ENCODE measurements at regions not wholly inside any gene's neighbourhood (a gene's known extent, or its start where the extent isn't known, plus 50 kb on each side); places are given as distances from the start of the nearest gene placed in this dataset.

- no peak for DNase-seq (ENCODE audit: low read depth)
- TF ChIP-seq CTCF (conservative IDR thresholded peaks at IDR 0.05; ENCODE audit: low read depth, low read length) = no peak
These were observed 275.7 kb downstream of the SHQ1 start for GRCh38 chr3:72572489-72573007.

GRCh38 chr3:72571638-72572114, 276.6 kb downstream of the SHQ1 start:
- H3K4me3 ChIP-seq (ENCODE audit: low read depth, low read length) = no peak overlapping the region
- no peak for DNase-seq (ENCODE audit: low read depth)
- no peak for TF ChIP-seq CTCF (conservative IDR thresholded peaks at IDR 0.05; ENCODE audit: low read depth, low read length)

More at GRCh38 chr3:72572489-72573007, 275.7 kb downstream of the SHQ1 start:
- no peak overlapping the region for H3K4me3 ChIP-seq (ENCODE audit: low read depth, low read length)

- peak; percentile 65 for DNase-seq (ENCODE audit: low read depth)
- TF ChIP-seq CTCF (conservative IDR thresholded peaks at IDR 0.05; ENCODE audit: low read depth, low read length) = no peak
- no peak overlapping the region for H3K4me3 ChIP-seq (ENCODE audit: low read depth, low read length)
These were observed 277.2 kb downstream of the SHQ1 start for GRCh38 chr3:72571052-72571451.

GRCh38 chr3:72569754-72570440, 278.3 kb downstream of the SHQ1 start:
- no peak for TF ChIP-seq CTCF (conservative IDR thresholded peaks at IDR 0.05; ENCODE audit: low read depth, low read length)
- H3K4me3 ChIP-seq (ENCODE audit: low read depth, low read length) = no peak overlapping the region
- DNase-seq (ENCODE audit: low read depth) = no peak

GRCh38 chr3:72568083-72568482, 280.2 kb downstream of the SHQ1 start:
- DNase-seq (ENCODE audit: low read depth) = no peak
- TF ChIP-seq CTCF (conservative IDR thresholded peaks at IDR 0.05; ENCODE audit: low read depth, low read length) = no peak
- H3K4me3 ChIP-seq (ENCODE audit: low read depth, low read length) = no peak overlapping the region

- DNase-seq (ENCODE audit: low read depth) = peak; percentile 37
- TF ChIP-seq CTCF (conservative IDR thresholded peaks at IDR 0.05; ENCODE audit: low read depth, low read length) = no peak
These were observed 280.8 kb downstream of the SHQ1 start for GRCh38 chr3:72567474-72567873.

GRCh38 chr3:72565593-72565992, 282.7 kb downstream of the SHQ1 start:
- TF ChIP-seq CTCF (conservative IDR thresholded peaks at IDR 0.05; ENCODE audit: low read depth, low read length) = no peak
- no peak for DNase-seq (ENCODE audit: low read depth)
- no peak overlapping the region for H3K4me3 ChIP-seq (ENCODE audit: low read depth, low read length)

More at GRCh38 chr3:72567474-72567873, 280.8 kb downstream of the SHQ1 start:
- no peak overlapping the region for H3K4me3 ChIP-seq (ENCODE audit: low read depth, low read length)
